ENCODE measurements at regions not wholly inside any gene's neighbourhood (a gene's known extent, or its start where the extent isn't known, plus 50 kb on each side); places are given as distances from the start of the nearest gene placed in this dataset.

DNA sequence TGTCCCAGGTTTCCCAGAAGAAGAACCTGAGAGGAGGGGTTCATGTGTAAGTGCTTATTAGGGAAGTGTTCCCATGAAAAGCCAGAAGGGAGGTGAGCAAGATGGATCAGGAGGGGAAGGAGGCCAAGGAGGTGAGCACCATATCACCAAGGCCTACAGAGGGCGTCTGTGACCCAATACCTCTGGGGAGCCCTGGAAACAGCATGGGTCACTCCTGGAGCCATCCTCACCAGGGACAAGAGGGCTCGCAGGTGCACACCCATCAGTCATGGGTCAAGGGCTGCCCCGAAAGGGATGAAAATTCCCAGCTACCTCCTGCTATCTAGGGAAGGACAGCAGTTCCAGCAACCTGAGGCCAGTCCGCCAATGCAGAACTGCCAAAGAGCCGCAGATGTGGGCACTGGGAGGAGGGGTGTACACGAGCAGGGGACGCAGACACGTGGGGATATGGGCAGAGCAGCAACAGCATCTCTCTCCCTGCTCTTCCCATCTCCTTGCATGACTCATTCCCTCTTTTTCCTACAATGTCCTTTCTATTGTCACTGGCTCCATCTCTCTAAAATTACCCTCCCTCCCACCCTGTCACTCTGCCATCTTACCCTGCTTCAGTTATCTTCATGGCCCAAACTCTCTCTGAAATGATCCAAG lies 167.6 kb upstream of the FSTL4 start:
- H3K27me3 ChIP-seq (ENCODE audit: control insufficient read depth, insufficient read depth, low read length) = peaks cover 2% of the 10 kb centered on the region
- H2AFZ ChIP-seq (ENCODE audit: low read length) = no peak overlapping the region
- no peaks in the 10 kb centered on the region for H3K9me3 ChIP-seq (ENCODE audit: control insufficient read depth, insufficient read depth, low read depth, low read length)
- no peak overlapping the region for H3K27ac ChIP-seq (ENCODE audit: insufficient read depth, low read length)
- no peaks in the 10 kb centered on the region for H4K20me1 ChIP-seq (ENCODE audit: control insufficient read depth, extremely low read depth, insufficient read depth, low read length)
- TF ChIP-seq CTCF (conservative IDR thresholded peaks at IDR 0.05 in 1 of 2, IDR thresholded peaks at IDR 0.05 in 1 of 2; ENCODE audit: low read depth in 1 of 2, low read length in 2 of 2) (no peak), EZH2 (IDR thresholded peaks at IDR 0.05; ENCODE audit: low read length, missing control alignments) (no peak)
- no peak overlapping the region for H3K9ac ChIP-seq (ENCODE audit: insufficient read depth, low read length)
- no peak overlapping the region for H3K4me2 ChIP-seq (ENCODE audit: extremely low read depth, insufficient read depth, low read length)
- no peaks in the 10 kb centered on the region for H3K79me2 ChIP-seq (ENCODE audit: control insufficient read depth, insufficient read depth, low read length)
- H3K36me3 ChIP-seq (ENCODE audit: control insufficient read depth, insufficient read depth, low read length) = no peaks in the 10 kb centered on the region
- no peak for DNase-seq (ENCODE audit: low read depth in 2 of 2)
- H3K4me1 ChIP-seq (ENCODE audit: control insufficient read depth, extremely low read depth, insufficient read depth, low read length) = no peaks in the 10 kb centered on the region
- no peak overlapping the region for H3K4me3 ChIP-seq (replicated peaks in 1 of 4; ENCODE audit: control extremely low read depth in 1 of 4, insufficient read depth in 1 of 4, low read depth in 3 of 4, low read length in 4 of 4)

DNA sequence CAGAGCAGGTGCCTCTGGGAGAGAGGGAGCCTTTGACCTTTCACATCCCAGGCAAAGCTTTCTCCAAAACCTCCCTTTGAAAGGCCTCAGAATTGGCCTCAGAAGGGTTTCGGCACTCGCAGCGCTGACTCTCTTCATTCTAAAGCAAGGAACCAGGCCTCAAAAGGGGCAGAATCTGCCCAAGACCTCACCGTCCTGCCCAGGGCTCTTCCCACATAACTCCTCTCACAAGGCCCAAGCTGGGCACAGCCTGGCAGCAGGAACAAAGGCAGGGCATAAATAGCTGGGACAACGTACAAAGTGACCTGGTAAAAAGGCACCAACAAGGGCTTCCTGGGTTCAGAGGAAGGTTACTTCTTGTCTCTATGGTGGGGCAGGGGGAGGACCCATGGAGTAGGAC lies 166.3 kb upstream of the FSTL4 start:
- H3K27ac ChIP-seq (ENCODE audit: insufficient read depth, low read length) = no peak overlapping the region
- H3K4me3 ChIP-seq (replicated peaks in 1 of 4; ENCODE audit: control extremely low read depth in 1 of 4, insufficient read depth in 1 of 4, low read depth in 3 of 4, low read length in 4 of 4) = no peak overlapping the region
- TF ChIP-seq CTCF (conservative IDR thresholded peaks at IDR 0.05 in 1 of 2, IDR thresholded peaks at IDR 0.05 in 1 of 2; ENCODE audit: low read depth in 1 of 2, low read length in 2 of 2) (no peak), EZH2 (IDR thresholded peaks at IDR 0.05; ENCODE audit: low read length, missing control alignments) (no peak)

DNA sequence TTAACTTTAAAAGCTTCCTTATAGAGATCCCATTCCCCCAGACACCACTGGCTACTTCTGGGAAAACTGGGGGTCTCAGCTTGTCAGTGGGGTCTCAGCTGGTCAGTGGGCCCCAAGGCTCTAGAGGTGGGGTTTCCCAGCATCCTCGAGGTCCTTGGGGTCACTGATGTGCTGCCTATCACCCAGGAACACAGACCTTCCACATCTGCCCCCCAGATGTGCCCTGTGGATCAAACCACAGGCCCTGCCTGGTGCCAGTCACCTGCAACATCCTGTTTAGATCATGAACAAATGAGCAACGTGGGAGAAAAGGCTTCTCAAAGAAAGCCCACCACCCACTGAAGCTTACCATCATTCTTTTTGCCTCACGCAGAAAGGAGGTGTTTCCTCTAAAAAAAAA lies 165.6 kb upstream of the FSTL4 start:
- no peaks in the 10 kb centered on the region for H3K4me1 ChIP-seq (ENCODE audit: control insufficient read depth, extremely low read depth, insufficient read depth, low read length)
- TF ChIP-seq CTCF (conservative IDR thresholded peaks at IDR 0.05 in 1 of 2, IDR thresholded peaks at IDR 0.05 in 1 of 2; ENCODE audit: low read depth in 1 of 2, low read length in 2 of 2) = no peak
- TF ChIP-seq EZH2 (IDR thresholded peaks at IDR 0.05; ENCODE audit: low read length, missing control alignments) = no peak
- H2AFZ ChIP-seq (ENCODE audit: low read length) = no peak overlapping the region
- H3K4me2 ChIP-seq (ENCODE audit: extremely low read depth, insufficient read depth, low read length) = no peak overlapping the region
- no peak overlapping the region for H3K9ac ChIP-seq (ENCODE audit: insufficient read depth, low read length)
- H3K79me2 ChIP-seq (ENCODE audit: control insufficient read depth, insufficient read depth, low read length) = no peaks in the 10 kb centered on the region
- DNase-seq (ENCODE audit: low read depth in 2 of 2) = no peak
- no peak overlapping the region for H3K27ac ChIP-seq (ENCODE audit: insufficient read depth, low read length)
- H3K9me3 ChIP-seq (ENCODE audit: control insufficient read depth, insufficient read depth, low read depth, low read length) = no peaks in the 10 kb centered on the region
- no peak overlapping the region for H3K4me3 ChIP-seq (replicated peaks in 1 of 4; ENCODE audit: control extremely low read depth in 1 of 4, insufficient read depth in 1 of 4, low read depth in 3 of 4, low read length in 4 of 4)
- no peaks in the 10 kb centered on the region for H3K36me3 ChIP-seq (ENCODE audit: control insufficient read depth, insufficient read depth, low read length)
- no peaks in the 10 kb centered on the region for H4K20me1 ChIP-seq (ENCODE audit: control insufficient read depth, extremely low read depth, insufficient read depth, low read length)
- H3K27me3 ChIP-seq (ENCODE audit: control insufficient read depth, insufficient read depth, low read length) = peaks cover 2% of the 10 kb centered on the region

More for the DNA sequence above, 166.3 kb upstream of the FSTL4 start:
- DNase-seq (ENCODE audit: low read depth in 2 of 2) = no peak
- no peak overlapping the region for H2AFZ ChIP-seq (ENCODE audit: low read length)
- H3K9me3 ChIP-seq (ENCODE audit: control insufficient read depth, insufficient read depth, low read depth, low read length) = no peaks in the 10 kb centered on the region
- no peaks in the 10 kb centered on the region for H3K79me2 ChIP-seq (ENCODE audit: control insufficient read depth, insufficient read depth, low read length)
- no peak overlapping the region for H3K9ac ChIP-seq (ENCODE audit: insufficient read depth, low read length)
- H3K27me3 ChIP-seq (ENCODE audit: control insufficient read depth, insufficient read depth, low read length) = peaks cover 2% of the 10 kb centered on the region
- no peaks in the 10 kb centered on the region for H4K20me1 ChIP-seq (ENCODE audit: control insufficient read depth, extremely low read depth, insufficient read depth, low read length)
- no peaks in the 10 kb centered on the region for H3K4me1 ChIP-seq (ENCODE audit: control insufficient read depth, extremely low read depth, insufficient read depth, low read length)
- no peaks in the 10 kb centered on the region for H3K36me3 ChIP-seq (ENCODE audit: control insufficient read depth, insufficient read depth, low read length)
- no peak overlapping the region for H3K4me2 ChIP-seq (ENCODE audit: extremely low read depth, insufficient read depth, low read length)

All from fibroblast of lung (primary cell).